ENCODE measurements at regions not wholly inside any gene's neighbourhood (a gene's known extent, or its start where the extent isn't known, plus 50 kb on each side); places are given as distances from the start of the nearest gene placed in this dataset.
"Not testable (repeated sequence)": the region's sequence is repeated elsewhere in the genome, so short reads cannot be mapped to it uniquely, and the experiment has no call there.

GRCh38 chr5:61230492-61230891 lies 68.2 kb upstream of the SMIM15 start:
- no peak for TF ChIP-seq CTCF (IDR thresholded peaks at IDR 0.05)
- Histone ChIP-seq H3K4me1 (no peaks in the 10 kb centered on the region), H3K27ac (no peak overlapping the region), H3K36me3 (no peaks in the 10 kb centered on the region), H3K27me3 (no peaks in the 10 kb centered on the region), H3K9me3 (peaks cover 0 to 5% of the 10 kb centered on the region in 2 donors), H3K4me3 (no peak overlapping the region)
- no peak for DNase-seq (ENCODE audit: low spot score)

GRCh38 chr5:61231813-61232212 lies 69.5 kb upstream of the SMIM15 start:
- Histone ChIP-seq H3K27ac (no peak overlapping the region), H3K27me3 (no peaks in the 10 kb centered on the region), H3K4me1 (no peaks in the 10 kb centered on the region), H3K4me3 (no peak overlapping the region), H3K9me3 (peaks cover 0 to 5% of the 10 kb centered on the region in 2 donors), H3K36me3 (no peaks in the 10 kb centered on the region)
- TF ChIP-seq CTCF (IDR thresholded peaks at IDR 0.05): no peak
- no peak for DNase-seq (ENCODE audit: low spot score)

- TF ChIP-seq CTCF (IDR thresholded peaks at IDR 0.05): no peak
- Histone ChIP-seq H3K4me1 (no peaks in the 10 kb centered on the region), H3K4me3 (no peak overlapping the region), H3K27ac (no peak overlapping the region), H3K27me3 (no peaks in the 10 kb centered on the region), H3K36me3 (no peaks in the 10 kb centered on the region), H3K9me3 (peaks cover 0 to 5% of the 10 kb centered on the region in 2 donors)
- DNase-seq (ENCODE audit: low spot score): no peak
Measured at GRCh38 chr5:61232490-61233050, 70.3 kb upstream of the SMIM15 start.

GRCh38 chr5:61234019-61234418 lies 71.8 kb upstream of the SMIM15 start:
- Histone ChIP-seq H3K36me3 (no peaks in the 10 kb centered on the region), H3K27ac (no peak overlapping the region), H3K27me3 (no peaks in the 10 kb centered on the region), H3K4me3 (no peak overlapping the region), H3K9me3 (peaks cover 0 to 5% of the 10 kb centered on the region in 2 donors), H3K4me1 (no peaks in the 10 kb centered on the region)
- no peak for TF ChIP-seq CTCF (IDR thresholded peaks at IDR 0.05)
- no peak for DNase-seq (ENCODE audit: low spot score)

GRCh38 chr5:61236715-61237114 lies 74.4 kb upstream of the SMIM15 start:
- not testable (repeated sequence) for H3K4me1 ChIP-seq; H3K27ac ChIP-seq; H3K4me3 ChIP-seq; H3K36me3 ChIP-seq; H3K9me3 ChIP-seq; H3K27me3 ChIP-seq; DNase-seq (ENCODE audit: low spot score)

- Histone ChIP-seq H3K27me3 (no peaks in the 10 kb centered on the region), H3K9me3 (peaks cover 0 to 12% of the 10 kb centered on the region in 2 donors), H3K4me3 (no peak overlapping the region), H3K4me1 (no peaks in the 10 kb centered on the region), H3K27ac (no peak overlapping the region), H3K36me3 (no peaks in the 10 kb centered on the region)
- DNase-seq (ENCODE audit: low spot score): no peak
- TF ChIP-seq CTCF (IDR thresholded peaks at IDR 0.05): no peak
Measured at GRCh38 chr5:61245486-61245885, 83.2 kb upstream of the SMIM15 start.

Measured in right atrium auricular region (tissue), 2 donors.